Glutamatergic neuron (in vitro differentiated cells): ENCODE measurements at regions not wholly inside any gene's neighbourhood (a gene's known extent, or its start where the extent isn't known, plus 50 kb on each side); places are given as distances from the start of the nearest gene placed in this dataset.

Experiments
- DNase-seq: peaks from one replicate; pipeline ENCODE4 v3.0.0; 2022
- H3K27ac Mint-ChIP-seq: one replicate; pipeline ENCODE4 v1.8.0; 2020; ENCODE audit warnings: mild to moderate bottlenecking, mixed read lengths, inconsistent platforms; ENCODE audit not compliant: unreplicated experiment
- H3K27me3 Mint-ChIP-seq: one replicate; pipeline ENCODE4 v1.8.0; 2020; ENCODE audit warnings: mild to moderate bottlenecking, moderate library complexity, mixed read lengths, inconsistent platforms; ENCODE audit not compliant: unreplicated experiment
- H3K36me3 Mint-ChIP-seq: one replicate; pipeline ENCODE4 v1.8.0; 2020; ENCODE audit warnings: mild to moderate bottlenecking, mixed read lengths, inconsistent platforms; ENCODE audit not compliant: unreplicated experiment
- H3K4me1 Mint-ChIP-seq: one replicate; pipeline ENCODE4 v1.8.0; 2020; ENCODE audit warnings: mild to moderate bottlenecking, low read depth, mixed read lengths, inconsistent platforms; ENCODE audit not compliant: unreplicated experiment
- H3K4me3 Mint-ChIP-seq: one replicate; pipeline ENCODE4 v1.8.0; 2020; ENCODE audit warnings: mild to moderate bottlenecking, mixed read lengths, inconsistent platforms; ENCODE audit not compliant: unreplicated experiment
- H3K9me3 Mint-ChIP-seq: one replicate; pipeline ENCODE4 v1.8.0; 2020; ENCODE audit warnings: mild to moderate bottlenecking, moderate library complexity, mixed read lengths, inconsistent platforms; ENCODE audit not compliant: unreplicated experiment
- CTCF ChIP-seq: fragments of 200-600 bp; sonication (generic); IDR thresholded peaks from one replicate; pipeline ENCODE4 v1.5.0; 2021; ENCODE audit not compliant: partially characterized antibody, unreplicated experiment

- DNase-seq = no peak
- H3K27me3 Mint-ChIP-seq = no peaks in the 10 kb centered on the region
- no peak overlapping the region for H3K27ac Mint-ChIP-seq
- H3K4me1 Mint-ChIP-seq = no peaks in the 10 kb centered on the region
- no peak for TF ChIP-seq CTCF
- no peak overlapping the region for H3K4me3 Mint-ChIP-seq
- H3K36me3 Mint-ChIP-seq = no peaks in the 10 kb centered on the region
- peaks cover 1% of the 10 kb centered on the region for H3K9me3 Mint-ChIP-seq
Observed at GRCh38 chr7:110246118-110246517, 844.8 kb upstream of the LRRN3 start.

- DNase-seq = no peak
- Mint-ChIP-seq H3K4me3 (no peak overlapping the region), H3K4me1 (no peaks in the 10 kb centered on the region), H3K27ac (no peak overlapping the region), H3K27me3 (no peaks in the 10 kb centered on the region), H3K36me3 (no peaks in the 10 kb centered on the region), H3K9me3 (no peaks in the 10 kb centered on the region)
- no peak for TF ChIP-seq CTCF
Observed at GRCh38 chr7:110253093-110253492, 837.8 kb upstream of the LRRN3 start.

GRCh38 chr7:110257673-110258072 is 833.3 kb upstream of the LRRN3 start:
- Mint-ChIP-seq H3K36me3 (no peaks in the 10 kb centered on the region), H3K9me3 (no peaks in the 10 kb centered on the region), H3K4me3 (no peak overlapping the region), H3K27ac (no peak overlapping the region), H3K4me1 (no peaks in the 10 kb centered on the region), H3K27me3 (no peaks in the 10 kb centered on the region)
- DNase-seq = no peak
- TF ChIP-seq CTCF = no peak

GRCh38 chr7:110262251-110262650 is 828.7 kb upstream of the LRRN3 start:
- no peak overlapping the region for H3K4me3 Mint-ChIP-seq
- H3K27ac Mint-ChIP-seq = no peak overlapping the region

GRCh38 chr7:110264288-110264687 is 826.6 kb upstream of the LRRN3 start:
- Mint-ChIP-seq H3K27me3 (no peaks in the 10 kb centered on the region), H3K27ac (no peak overlapping the region), H3K9me3 (no peaks in the 10 kb centered on the region), H3K4me3 (no peak overlapping the region), H3K4me1 (no peaks in the 10 kb centered on the region), H3K36me3 (no peaks in the 10 kb centered on the region)
- no peak for DNase-seq
- TF ChIP-seq CTCF = no peak

More at GRCh38 chr7:110262251-110262650, 828.7 kb upstream of the LRRN3 start:
- Mint-ChIP-seq H3K36me3 (no peaks in the 10 kb centered on the region), H3K27me3 (no peaks in the 10 kb centered on the region), H3K9me3 (no peaks in the 10 kb centered on the region), H3K4me1 (no peaks in the 10 kb centered on the region)
- no peak for TF ChIP-seq CTCF
- no peak for DNase-seq
